Common myeloid progenitor, CD34-positive (primary cell): ENCODE measurements at regions not wholly inside any gene's neighbourhood (a gene's known extent, or its start where the extent isn't known, plus 50 kb on each side); places are given as distances from the start of the nearest gene placed in this dataset.

Experiments used
- CTCF ChIA-PET: fragments of 350-600 bp; sonication (Branson Sonifier 250); formaldehyde crosslinking; loops from one replicate; lab custom pipeline; 2021; ENCODE audit warnings: antibody characterized with exemption; lab: Charles Lee
- POLR2A ChIA-PET: fragments of 350-600 bp; sonication (Branson Sonifier 250); formaldehyde crosslinking; loops from one replicate; lab custom pipeline; 2021; ENCODE audit warnings: antibody characterized with exemption; lab: Charles Lee
- DNase-seq, 3 donors: peaks; one replicate each; pipeline versions ENCODE4 v3.0.0 to v3.0.0-alpha.2; 2013
- H3K27ac ChIP-seq, 2 experiments: 1 replicate in 1 of 2; 2 replicates in 1 of 2; pipeline ENCODE4 v1.7.0; 2013; ENCODE audit warnings: inconsistent platforms in 2 of 2, low read length in 2 of 2, mild to moderate bottlenecking in 2 of 2, low read depth in 1 of 2, moderate library complexity in 1 of 2; ENCODE audit not compliant: severe bottlenecking in 2 of 2, insufficient read depth in 1 of 2, poor library complexity in 1 of 2
- H3K27me3 ChIP-seq, 5 experiments: replicated peaks in 2 of 5; 1 replicate in 3 of 5; 2 replicates in 2 of 5; pipeline versions ENCODE4 v1.6.1 to v1.7.0; 2013; ENCODE audit warnings: low read length in 4 of 5, mild to moderate bottlenecking in 2 of 5, moderate library complexity in 2 of 5, inconsistent platforms in 1 of 5; ENCODE audit not compliant: insufficient read depth in 5 of 5, control insufficient read depth in 4 of 5
- H3K36me3 ChIP-seq, 4 experiments: 1 replicate in 2 of 4; 2 replicates in 2 of 4; pipeline versions ENCODE4 v1.6.1 to v1.7.0; 2013; ENCODE audit warnings: low read length in 3 of 4, control low read depth in 1 of 4, mild to moderate bottlenecking in 1 of 4; ENCODE audit not compliant: control insufficient read depth in 4 of 4, insufficient read depth in 4 of 4
- H3K4me1 ChIP-seq, 4 experiments: 1 replicate in 3 of 4; 2 replicates in 1 of 4; pipeline versions ENCODE4 v1.6.1 to v1.7.1; 2013; ENCODE audit warnings: low read length in 3 of 4, mild to moderate bottlenecking in 3 of 4, control low read depth in 1 of 4, inconsistent platforms in 1 of 4, moderate library complexity in 1 of 4; ENCODE audit not compliant: control insufficient read depth in 4 of 4, insufficient read depth in 4 of 4; ENCODE audit errors: control extremely low read depth in 1 of 4
- H3K4me3 ChIP-seq, 7 experiments: 1 replicate in 4 of 7; 2 replicates in 3 of 7; pipeline versions ENCODE4 v1.5.1 to v1.7.0; 2013; ENCODE audit warnings: mild to moderate bottlenecking in 7 of 7, low read length in 6 of 7, moderate library complexity in 6 of 7, inconsistent platforms in 2 of 7, low read depth in 2 of 7, control low read depth in 1 of 7; ENCODE audit not compliant: insufficient read depth in 4 of 7, control insufficient read depth in 1 of 7; ENCODE audit errors: extremely low read depth in 1 of 7
- H3K9me3 ChIP-seq, 5 experiments: 1 replicate in 4 of 5; 2 replicates in 1 of 5; pipeline versions ENCODE4 v1.6.1 to v1.7.1; 2013; ENCODE audit warnings: low read length in 4 of 5, mild to moderate bottlenecking in 2 of 5, inconsistent platforms in 1 of 5, low read depth in 1 of 5, moderate library complexity in 1 of 5; ENCODE audit not compliant: control insufficient read depth in 4 of 5, insufficient read depth in 2 of 5; ENCODE audit errors: control extremely low read depth in 1 of 5
- WGBS: methylation state at CpG from one replicate; pipeline ENCODE4 v1.1.5; 2013; ENCODE audit not compliant: insufficient coverage; 5-methylcytosine and 5-hydroxymethylcytosine counted together

- WGBS, result 100% methylated on average over 1 of the region's 2 CpGs
- ChIA-PET POLR2A (no interaction called here), CTCF (no interaction called here)
- no peaks in the 10 kb centered on the region for H3K9me3 ChIP-seq
- H3K27me3 ChIP-seq, result no peaks in the 10 kb centered on the region
- H3K36me3 ChIP-seq, result no peaks in the 10 kb centered on the region
- no peak for DNase-seq
- no peak overlapping the region for H3K4me3 ChIP-seq
- no peak overlapping the region for H3K27ac ChIP-seq
- no peaks in the 10 kb centered on the region for H3K4me1 ChIP-seq
Observed at GRCh38 chr13:85314686-85315085, 484.5 kb downstream of the SLITRK6 start.

GRCh38 chr13:85313761-85314503 is 485.3 kb downstream of the SLITRK6 start:
- ChIA-PET POLR2A (no interaction called here), CTCF (no interaction called here)
- Histone ChIP-seq H3K27ac (no peak overlapping the region), H3K36me3 (no peaks in the 10 kb centered on the region), H3K4me1 (no peaks in the 10 kb centered on the region), H3K9me3 (no peaks in the 10 kb centered on the region), H3K27me3 (no peaks in the 10 kb centered on the region), H3K4me3 (no peak overlapping the region)
- no peak for DNase-seq
- 77% methylated on average over 4 of the region's 6 CpGs for whole genome bisulfite sequencing

- ChIA-PET CTCF (no interaction called here), POLR2A (no interaction called here)
- no peaks in the 10 kb centered on the region for H3K4me1 ChIP-seq
- 90% methylated on average over 3 of the region's 4 CpGs for WGBS
- H3K27me3 ChIP-seq, result no peaks in the 10 kb centered on the region
- H3K36me3 ChIP-seq, result no peaks in the 10 kb centered on the region
- DNase-seq, result no peak
- no peak overlapping the region for H3K27ac ChIP-seq
- no peaks in the 10 kb centered on the region for H3K9me3 ChIP-seq
- H3K4me3 ChIP-seq, result no peak overlapping the region
Observed at GRCh38 chr13:85312071-85312470, 487.1 kb downstream of the SLITRK6 start.

GRCh38 chr13:85303630-85304029 is 495.6 kb downstream of the SLITRK6 start:
- no peaks in the 10 kb centered on the region for H3K9me3 ChIP-seq
- CTCF ChIA-PET, result no interaction called here
- H3K27me3 ChIP-seq, result no peaks in the 10 kb centered on the region
- DNase-seq, result no peak
- H3K4me1 ChIP-seq, result no peaks in the 10 kb centered on the region
- no peak overlapping the region for H3K27ac ChIP-seq
- 56% methylated on average over 3 of the region's 4 CpGs for WGBS
- H3K36me3 ChIP-seq, result no peaks in the 10 kb centered on the region
- no peak overlapping the region for H3K4me3 ChIP-seq
- POLR2A ChIA-PET, result no interaction called here

GRCh38 chr13:85298387-85298924 is 500.8 kb downstream of the SLITRK6 start:
- no peak overlapping the region for H3K4me3 ChIP-seq
- WGBS, result no CpG with 5 or more reads among the region's 1 CpG
- CTCF ChIA-PET, result no interaction called here
- H3K36me3 ChIP-seq, result no peaks in the 10 kb centered on the region
- DNase-seq, result no peak
- H3K27me3 ChIP-seq, result no peaks in the 10 kb centered on the region
- H3K9me3 ChIP-seq, result no peaks in the 10 kb centered on the region
- POLR2A ChIA-PET, result no interaction called here
- no peaks in the 10 kb centered on the region for H3K4me1 ChIP-seq
- H3K27ac ChIP-seq, result no peak overlapping the region

GRCh38 chr13:85288698-85289097 is 510.5 kb downstream of the SLITRK6 start:
- WGBS, result 100% methylated on average over 1 of the region's 1 CpG
- no peaks in the 10 kb centered on the region for H3K27me3 ChIP-seq
- no peaks in the 10 kb centered on the region for H3K4me1 ChIP-seq
- no peak overlapping the region for H3K27ac ChIP-seq
- H3K36me3 ChIP-seq, result no peaks in the 10 kb centered on the region
- POLR2A ChIA-PET, result no interaction called here
- CTCF ChIA-PET, result no interaction called here
- no peak overlapping the region for H3K4me3 ChIP-seq
- DNase-seq, result no peak
- no peaks in the 10 kb centered on the region for H3K9me3 ChIP-seq

- H3K27me3 ChIP-seq, result no peaks in the 10 kb centered on the region
- H3K27ac ChIP-seq, result no peak overlapping the region
- no peaks in the 10 kb centered on the region for H3K4me1 ChIP-seq
- no peaks in the 10 kb centered on the region for H3K9me3 ChIP-seq
- DNase-seq, result peak in 2 of 3 donors; percentile 16 to 25
- ChIA-PET POLR2A (no interaction called here), CTCF (no interaction called here)
- no peak overlapping the region for H3K4me3 ChIP-seq
- no peaks in the 10 kb centered on the region for H3K36me3 ChIP-seq
Observed at GRCh38 chr13:85287528-85287927, 511.7 kb downstream of the SLITRK6 start.
